BLaER1 treated with 17β-estradiol and CSF1 and Interleukin-3, amounts not matched to agents 10 nM and 100 nM (cell line): ENCODE measurements at regions not wholly inside any gene's neighbourhood (a gene's known extent, or its start where the extent isn't known, plus 50 kb on each side); places are given as distances from the start of the nearest gene placed in this dataset.

Source experiments
- H3K27ac ChIP-seq, 11 experiments: shearing (Covaris generic); formaldehyde crosslinking; 2 replicates each; pipeline ENCODE4 v1.8.1; 2022
- H3K27me3 ChIP-seq, 11 experiments: shearing (Covaris generic); formaldehyde crosslinking; 2 replicates each; pipeline ENCODE4 v1.8.1; 2022
- H3K36me3 ChIP-seq, 11 experiments: shearing (Covaris generic); formaldehyde crosslinking; 2 replicates each; pipeline ENCODE4 v1.8.1; 2022
- H3K4me1 ChIP-seq, 10 experiments: shearing (Covaris generic); formaldehyde crosslinking; 2 replicates each; pipeline ENCODE4 v1.8.1; 2022
- H3K4me2 ChIP-seq, 11 experiments: shearing (Covaris generic); formaldehyde crosslinking; 2 replicates each; pipeline ENCODE4 v1.8.1; 2022
- H3K4me3 ChIP-seq, 10 experiments: shearing (Covaris generic); formaldehyde crosslinking; 2 replicates each; pipeline ENCODE4 v1.8.1; 2022
- H3K9ac ChIP-seq, 11 experiments: shearing (Covaris generic); formaldehyde crosslinking; 2 replicates each; pipeline ENCODE4 v1.8.1; 2022
- H3K9me3 ChIP-seq, 11 experiments: shearing (Covaris generic); formaldehyde crosslinking; replicated peaks in 1 of 11; 2 replicates each; pipeline ENCODE4 v1.8.1; 2022
- H4K20me1 ChIP-seq, 11 experiments: shearing (Covaris generic); formaldehyde crosslinking; 2 replicates each; pipeline ENCODE4 v1.8.1; 2022
- Cebpa-rat ChIP-seq, 11 experiments: shearing (Covaris generic); IDR thresholded peaks; 2 replicates each; pipeline ENCODE4 v1.8.1; 2022

- Histone ChIP-seq H3K36me3 (no peaks in the 10 kb centered on the region), H3K4me2 (no peak overlapping the region), H3K4me3 (no peak overlapping the region), H4K20me1 (no peaks in the 10 kb centered on the region; a peak in 1 of 22 replicates), H3K27me3 (no peaks in the 10 kb centered on the region; a peak in 1 of 22 replicates), H3K27ac (no peak overlapping the region), H3K9ac (no peak overlapping the region), H3K4me1 (no peaks in the 10 kb centered on the region), H3K9me3 (peaks cover 0 to 13% (median 0%) of the 10 kb centered on the region in 11 experiments; a peak in 3 of 22 replicates)
- TF ChIP-seq Cebpa-rat (IDR thresholded peaks at IDR 0.05) = no peak
These were observed 124.9 kb downstream of the WSCD1 start for GRCh38 chr17:6195123-6195522.

GRCh38 chr17:6191405-6192324 lies 121.5 kb downstream of the WSCD1 start:
- H3K4me2 ChIP-seq = no peak overlapping the region
- H3K9me3 ChIP-seq = peaks cover 0 to 19% (median 0%) of the 10 kb centered on the region in 11 experiments; a peak in 3 of 22 replicates
- no peak overlapping the region for H3K4me3 ChIP-seq
- H3K27me3 ChIP-seq = no peaks in the 10 kb centered on the region; a peak in 1 of 22 replicates
- no peak overlapping the region for H3K9ac ChIP-seq
- no peaks in the 10 kb centered on the region for H3K4me1 ChIP-seq
- no peak overlapping the region for H3K27ac ChIP-seq
- H4K20me1 ChIP-seq = no peaks in the 10 kb centered on the region; a peak in 1 of 22 replicates
- H3K36me3 ChIP-seq = no peaks in the 10 kb centered on the region
- no peak for TF ChIP-seq Cebpa-rat (IDR thresholded peaks at IDR 0.05)

- no peak for TF ChIP-seq Cebpa-rat (IDR thresholded peaks at IDR 0.05)
- Histone ChIP-seq H3K27me3 (no peaks in the 10 kb centered on the region), H3K4me3 (no peak overlapping the region), H3K36me3 (no peaks in the 10 kb centered on the region), H3K4me1 (no peaks in the 10 kb centered on the region), H3K9me3 (peaks cover 0 to 12% (median 0%) of the 10 kb centered on the region in 11 experiments; a peak in 3 of 22 replicates), H3K27ac (no peak overlapping the region), H3K9ac (no peak overlapping the region), H4K20me1 (no peaks in the 10 kb centered on the region; a peak in 1 of 22 replicates), H3K4me2 (no peak overlapping the region)
These were observed 117.7 kb downstream of the WSCD1 start for GRCh38 chr17:6187836-6188235.

- peaks cover 0 to 7% (median 0%) of the 10 kb centered on the region in 11 experiments; a peak in 1 of 22 replicates for H3K9me3 ChIP-seq
- H3K9ac ChIP-seq = no peak overlapping the region
- no peaks in the 10 kb centered on the region for H3K36me3 ChIP-seq
- H3K4me3 ChIP-seq = no peak overlapping the region
- TF ChIP-seq Cebpa-rat (IDR thresholded peaks at IDR 0.05) = no peak
- no peaks in the 10 kb centered on the region for H3K27me3 ChIP-seq
- no peaks in the 10 kb centered on the region; a peak in 1 of 22 replicates for H4K20me1 ChIP-seq
- no peak overlapping the region for H3K4me2 ChIP-seq
- no peak overlapping the region for H3K27ac ChIP-seq
- no peaks in the 10 kb centered on the region for H3K4me1 ChIP-seq
These were observed 116.8 kb downstream of the WSCD1 start for GRCh38 chr17:6186998-6187397.

- no peak overlapping the region for H3K9ac ChIP-seq
- H3K4me2 ChIP-seq = no peak overlapping the region
- H3K36me3 ChIP-seq = no peaks in the 10 kb centered on the region
- no peak overlapping the region for H3K4me3 ChIP-seq
- H3K27ac ChIP-seq = no peak overlapping the region
- H4K20me1 ChIP-seq = no peaks in the 10 kb centered on the region
- peaks cover 0 to 7% (median 0%) of the 10 kb centered on the region in 11 experiments; a peak in 1 of 22 replicates for H3K9me3 ChIP-seq
- no peaks in the 10 kb centered on the region for H3K27me3 ChIP-seq
- no peak for TF ChIP-seq Cebpa-rat (IDR thresholded peaks at IDR 0.05)
- H3K4me1 ChIP-seq = peaks cover 0 to 4% (median 0%) of the 10 kb centered on the region in 10 experiments; a peak in 4 of 20 replicates
These were observed 114.3 kb downstream of the WSCD1 start for GRCh38 chr17:6184508-6184907.

- H3K9ac ChIP-seq = peak overlapping the region in 1 of 11 experiments; percentile 36; a peak in 1 of 22 replicates
- peaks cover 0 to 24% (median 0%) of the 10 kb centered on the region in 10 experiments; a peak in 6 of 20 replicates for H3K4me1 ChIP-seq
- peak overlapping the region in 3 of 11 experiments; percentile 46 to 70 (median 52); a peak in 6 of 22 replicates for H3K27ac ChIP-seq
- peak overlapping the region in 3 of 11 experiments; percentile 21 to 79 (median 62); a peak in 5 of 22 replicates for H3K4me2 ChIP-seq
- no peaks in the 10 kb centered on the region for H3K27me3 ChIP-seq
- H3K4me3 ChIP-seq = no peak overlapping the region
- no peaks in the 10 kb centered on the region for H4K20me1 ChIP-seq
- no peaks in the 10 kb centered on the region for H3K36me3 ChIP-seq
- 0 out of 22 replicates have a peak, but pooled peaks cover 0 to 2% (median 0%) of the 10 kb centered on the region in 11 experiments for H3K9me3 ChIP-seq
- no peak for TF ChIP-seq Cebpa-rat (IDR thresholded peaks at IDR 0.05)
These were observed 108.8 kb downstream of the WSCD1 start for GRCh38 chr17:6179017-6179416.

GRCh38 chr17:6177941-6178694 lies 107.9 kb downstream of the WSCD1 start:
- H3K4me1 ChIP-seq = peaks cover 0 to 24% (median 0%) of the 10 kb centered on the region in 10 experiments; a peak in 6 of 20 replicates
- no peaks in the 10 kb centered on the region for H4K20me1 ChIP-seq
- peak overlapping the region in 3 of 11 experiments; percentile 46 to 70 (median 52); a peak in 6 of 22 replicates for H3K27ac ChIP-seq
- peak overlapping the region in 3 of 11 experiments; percentile 21 to 79 (median 62); a peak in 5 of 22 replicates for H3K4me2 ChIP-seq
- H3K36me3 ChIP-seq = no peaks in the 10 kb centered on the region
- no peak for TF ChIP-seq Cebpa-rat (IDR thresholded peaks at IDR 0.05)
- H3K9me3 ChIP-seq = 0 out of 22 replicates have a peak, but pooled peaks cover 0 to 2% (median 0%) of the 10 kb centered on the region in 11 experiments
- no peaks in the 10 kb centered on the region; a peak in 1 of 22 replicates for H3K27me3 ChIP-seq
- H3K4me3 ChIP-seq = no peak overlapping the region
- peak overlapping the region in 2 of 11 experiments; percentile 27 to 36; a peak in 5 of 22 replicates for H3K9ac ChIP-seq
